GM19452 (cell line): ENCODE measurements at regions not wholly inside any gene's neighbourhood (a gene's known extent, or its start where the extent isn't known, plus 50 kb on each side); places are given as distances from the start of the nearest gene placed in this dataset.

Experiments used
- ATAC-seq: cut with Tn5 transposase; IDR thresholded peaks from one replicate; pipeline ENCODE4 v1.9.1; 2021; ENCODE audit not compliant: unreplicated experiment

DNA sequence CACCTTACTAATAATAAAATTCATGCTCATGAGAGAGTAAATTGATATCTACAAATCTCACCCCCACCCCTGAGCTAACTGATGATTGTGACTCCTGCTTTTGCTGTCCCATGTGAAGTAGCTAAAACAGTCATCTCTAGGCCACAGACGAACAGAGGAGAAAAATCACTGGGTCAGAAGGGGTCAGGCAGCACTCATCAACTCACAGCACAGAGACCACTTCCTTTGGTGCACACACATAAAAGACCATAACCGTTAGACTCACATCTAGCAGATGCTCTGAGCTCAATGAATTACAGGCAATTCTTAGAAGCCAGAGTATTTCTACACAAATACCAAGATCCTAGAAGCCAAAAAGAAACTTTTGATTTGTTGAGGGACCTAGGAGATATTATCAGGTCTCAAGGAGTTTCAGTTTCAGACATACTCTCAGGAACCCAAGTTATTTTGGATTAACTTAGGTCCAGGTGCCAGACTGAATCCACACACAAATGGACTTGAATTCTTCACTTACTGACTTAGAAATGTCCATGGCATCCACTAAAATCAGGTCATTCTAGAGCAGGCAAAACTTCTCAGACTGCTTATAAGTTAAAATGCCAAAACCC, 65.0 kb upstream of the TES start:
- peak; percentile 87 for ATAC-seq

GRCh38 chr7:116148108-116148507, 62.2 kb upstream of the TES start:
- no peak for ATAC-seq

GRCh38 chr7:116148626-116149025, 61.7 kb upstream of the TES start:
- ATAC-seq = no peak

DNA sequence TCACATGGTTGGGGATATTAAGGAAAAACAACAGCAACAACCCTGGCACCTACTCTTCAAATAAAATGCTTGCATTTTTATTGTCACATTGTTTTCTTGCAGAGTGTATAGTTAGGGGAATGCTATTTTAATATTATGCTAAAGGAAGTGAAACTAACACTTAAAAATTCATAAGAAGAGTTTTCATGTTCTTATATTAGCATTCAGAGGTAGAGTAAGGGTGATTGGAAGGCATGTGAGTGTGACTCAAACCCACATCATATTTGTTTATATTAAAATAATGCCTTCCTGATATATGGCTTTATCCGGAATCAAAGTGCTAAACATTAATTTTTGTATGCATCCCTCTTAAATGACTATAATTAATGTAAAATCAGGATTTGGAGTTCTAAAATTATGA, 59.8 kb upstream of the TES start:
- peak; percentile 86 for ATAC-seq

GRCh38 chr7:116152276-116152675, 58.1 kb upstream of the TES start:
- ATAC-seq = no peak

DNA sequence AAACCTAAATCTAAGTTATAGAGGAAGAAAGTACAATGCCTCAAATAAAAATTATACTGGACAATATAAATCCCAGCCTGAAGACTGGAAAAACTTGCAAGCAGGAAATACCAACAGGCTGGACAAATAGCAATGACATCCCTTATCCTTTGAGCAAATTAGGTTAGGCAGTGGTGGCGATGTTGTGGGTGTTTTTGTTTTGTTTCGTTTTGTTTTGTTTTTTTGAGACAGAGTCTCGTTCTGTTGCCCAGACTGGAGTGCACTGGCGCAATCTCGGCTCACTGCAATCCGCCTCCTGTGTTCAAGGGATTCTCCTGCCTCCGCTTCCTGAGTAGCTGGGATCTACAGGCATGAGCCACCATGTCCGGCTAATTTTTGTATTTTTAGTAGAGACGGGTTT, 57.3 kb upstream of the TES start:
- no peak for ATAC-seq

- no peak for ATAC-seq
These were observed 50.6 kb upstream of the TES start for GRCh38 chr7:116159711-116160110.
